ENCODE measurements at regions not wholly inside any gene's neighbourhood (a gene's known extent, or its start where the extent isn't known, plus 50 kb on each side); places are given as distances from the start of the nearest gene placed in this dataset.

DNA sequence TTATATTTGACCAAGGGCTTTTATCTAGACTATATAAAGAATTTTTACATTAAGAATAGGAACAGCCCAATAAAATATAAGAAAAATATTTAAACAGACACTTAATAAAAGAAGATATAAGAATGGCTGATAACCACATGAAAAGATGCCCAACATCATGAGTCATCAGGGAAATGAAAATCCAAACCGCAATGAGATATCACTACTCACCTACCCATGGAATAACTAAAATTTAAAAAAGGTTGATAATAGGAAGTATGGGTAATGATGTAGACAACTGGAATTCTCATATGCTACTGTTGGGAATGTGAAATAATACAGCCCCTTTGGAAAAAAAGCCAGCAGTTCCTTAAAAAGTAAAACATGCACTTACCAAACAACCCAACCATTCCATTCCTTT, 206.9 kb upstream of the PCSK5 start:
- TF ChIP-seq EZH2 (IDR thresholded peaks at IDR 0.05; ENCODE audit: low read depth, unreplicated experiment) (no peak), CTCF (conservative IDR thresholded peaks at IDR 0.05; ENCODE audit: low read depth in 2 of 2) (no peak), POLR2AphosphoS5 (IDR thresholded peaks at IDR 0.05; ENCODE audit: low read depth) (no peak), JUNB (IDR thresholded peaks at IDR 0.05; ENCODE audit: unreplicated experiment) (no peak)
